H1 (cell line): ENCODE measurements at regions not wholly inside any gene's neighbourhood (a gene's known extent, or its start where the extent isn't known, plus 50 kb on each side); places are given as distances from the start of the nearest gene placed in this dataset.

Experiments
- CTCF ChIA-PET: fragments of 300-600 bp; sonication (Branson Sonifier 250); formaldehyde crosslinking; loops from one replicate; lab custom pipeline; 2021; ENCODE audit not compliant: partially characterized antibody; lab: Charles Lee
- POLR2A ChIA-PET: fragments of 300-600 bp; sonication (Branson Sonifier 250); formaldehyde crosslinking; loops from one replicate; lab custom pipeline; 2021; ENCODE audit warnings: inconsistent platforms; ENCODE audit not compliant: partially characterized antibody; lab: Charles Lee
- DNase-seq, 2 experiments: peaks; one replicate each; pipeline versions ENCODE4 v3.0.0 to v3.0.0-alpha.2; 2010 to 2022; ENCODE audit warnings: low spot score in 2 of 2, low read depth in 1 of 2, mixed read lengths in 1 of 2
- FAIRE-seq: peaks from 2 replicates; lab custom pipeline; 2011; peaks lifted over from hg19 to GRCh38; lab: Jason Lieb, UNC
- H2AFZ ChIP-seq: 2 replicates; pipeline ENCODE4 v1.8.1; 2012; ENCODE audit warnings: low read length, inconsistent platforms
- H2AK5ac ChIP-seq: 2 replicates; pipeline ENCODE4 v1.6.1; 2013; ENCODE audit warnings: low read depth, low read length
- H2BK120ac ChIP-seq: replicated peaks from 2 replicates; pipeline ENCODE3; 2013; ENCODE audit warnings: low read depth, low read length, inconsistent platforms
- H2BK12ac ChIP-seq: 2 replicates; pipeline ENCODE4 v1.6.1; 2013; ENCODE audit warnings: low read depth, low read length
- H2BK15ac ChIP-seq: 2 replicates; pipeline ENCODE4 v1.6.1; 2013; ENCODE audit warnings: low read length
- H2BK20ac ChIP-seq: 2 replicates; pipeline ENCODE4 v1.6.1; 2013; ENCODE audit warnings: low read length
- H2BK5ac ChIP-seq: 2 replicates; pipeline ENCODE4 v1.6.1; 2013; ENCODE audit warnings: low read depth, low read length
- H3K14ac ChIP-seq: 2 replicates; pipeline ENCODE4 v1.6.1; 2013; ENCODE audit warnings: inconsistent platforms; ENCODE audit not compliant: insufficient read length
- H3K18ac ChIP-seq: 2 replicates; pipeline ENCODE4 v1.6.1; 2013; ENCODE audit warnings: low read length; ENCODE audit errors: extremely low read depth
- H3K23ac ChIP-seq: 2 replicates; pipeline ENCODE4 v1.6.1; 2013; ENCODE audit warnings: inconsistent platforms; ENCODE audit not compliant: insufficient read length
- H3K23me2 ChIP-seq: 2 replicates; pipeline ENCODE4 v1.6.1; 2013; ENCODE audit warnings: low read depth, low read length
- H3K27ac ChIP-seq: 2 replicates; pipeline ENCODE4 v1.6.1; 2011; ENCODE audit warnings: low read depth, low read length, inconsistent platforms
- H3K27me3 ChIP-seq, 4 experiments: replicated peaks in 1 of 4; 1 replicate in 1 of 4; 2 replicates in 3 of 4; pipeline versions ENCODE4 v1.6.1 to v1.8.1; 2011 to 2013; ENCODE audit warnings: low read length in 3 of 4, mild to moderate bottlenecking in 3 of 4, inconsistent platforms in 2 of 4, mixed read lengths in 2 of 4, moderate library complexity in 1 of 4; ENCODE audit not compliant: control insufficient read depth in 3 of 4, insufficient read depth in 3 of 4; ENCODE audit errors: extremely low read depth in 1 of 4
- H3K36me3 ChIP-seq, 4 experiments: 2 replicates each; pipeline versions ENCODE4 v1.6.1 to v1.8.1; 2011 to 2013; ENCODE audit warnings: mild to moderate bottlenecking in 4 of 4, low read length in 3 of 4, moderate library complexity in 2 of 4, control low read depth in 1 of 4, inconsistent platforms in 1 of 4; ENCODE audit not compliant: insufficient read depth in 4 of 4, control insufficient read depth in 2 of 4
- H3K4ac ChIP-seq: replicated peaks from 2 replicates; pipeline ENCODE3; 2013; ENCODE audit warnings: low read length, low read depth, mixed read lengths, inconsistent platforms; ENCODE audit not compliant: insufficient read length
- H3K4me1 ChIP-seq, 4 experiments: replicated peaks in 1 of 4; 1 replicate in 1 of 4; 2 replicates in 3 of 4; pipeline versions ENCODE4 v1.6.1 to v1.8.1; 2011 to 2013; ENCODE audit warnings: low read length in 3 of 4, inconsistent platforms in 2 of 4, mixed read lengths in 1 of 4; ENCODE audit not compliant: insufficient read depth in 4 of 4, control insufficient read depth in 3 of 4
- H3K4me2 ChIP-seq, 2 experiments: 2 replicates each; pipeline versions ENCODE4 v1.6.1 to v1.8.1; 2011 to 2013; ENCODE audit warnings: low read depth in 2 of 2, low read length in 2 of 2, control low read depth in 1 of 2, inconsistent platforms in 1 of 2, mild to moderate bottlenecking in 1 of 2; ENCODE audit not compliant: insufficient read depth in 1 of 2
- H3K4me3 ChIP-seq, 4 experiments: fragments of 200-600, 300-600 bp in 1 of 4; sonication (generic), shearing (Covaris generic), sonication (Bioruptor Twin) in 1 of 4; 2 replicates each; pipeline versions ENCODE4 v1.5.1 to v1.8.1; 2011 to 2016; ENCODE audit warnings: low read length in 4 of 4, low read depth in 3 of 4, control low read depth in 2 of 4, inconsistent platforms in 2 of 4, mild to moderate bottlenecking in 2 of 4, mixed read lengths in 1 of 4, moderate library complexity in 1 of 4; ENCODE audit not compliant: insufficient read depth in 2 of 4; ENCODE audit errors: extremely low read depth in 1 of 4
- H3K56ac ChIP-seq: replicated peaks from 2 replicates; pipeline ENCODE3; 2013; ENCODE audit warnings: low read depth, mild to moderate bottlenecking, mixed read lengths, low read length, inconsistent platforms; ENCODE audit not compliant: insufficient read length
- H3K79me1 ChIP-seq: 2 replicates; pipeline ENCODE4 v1.6.1; 2013; ENCODE audit warnings: low read depth, low read length, control low read depth
- H3K79me2 ChIP-seq, 2 experiments: 2 replicates each; pipeline versions ENCODE4 v1.6.1 to v1.8.1; 2012 to 2013; ENCODE audit warnings: low read length in 2 of 2, mild to moderate bottlenecking in 2 of 2, inconsistent platforms in 1 of 2; ENCODE audit not compliant: insufficient read depth in 2 of 2, control insufficient read depth in 1 of 2
- H3K9ac ChIP-seq, 4 experiments: replicated peaks in 1 of 4; 1 replicate in 1 of 4; 2 replicates in 3 of 4; pipeline versions ENCODE4 v1.6.1 to v1.8.1; 2011 to 2013; ENCODE audit warnings: low read depth in 3 of 4, low read length in 3 of 4, control low read depth in 2 of 4, mild to moderate bottlenecking in 2 of 4, moderate library complexity in 2 of 4, inconsistent platforms in 1 of 4; ENCODE audit errors: extremely low read depth in 1 of 4
- H3K9me3 ChIP-seq, 2 experiments: 2 replicates each; pipeline versions ENCODE4 v1.6.1 to v1.8.1; 2012 to 2013; ENCODE audit warnings: mild to moderate bottlenecking in 2 of 2, moderate library complexity in 2 of 2, control low read depth in 1 of 2, inconsistent platforms in 1 of 2, low read depth in 1 of 2, low read length in 1 of 2, mixed read lengths in 1 of 2; ENCODE audit not compliant: insufficient read depth in 2 of 2
- H4K20me1 ChIP-seq, 2 experiments: replicated peaks in 1 of 2; 2 replicates each; pipeline versions ENCODE3 to v1.8.1; 2011 to 2013; ENCODE audit warnings: inconsistent platforms in 2 of 2, low read length in 2 of 2, mild to moderate bottlenecking in 1 of 2; ENCODE audit not compliant: insufficient read depth in 2 of 2, control insufficient read depth in 1 of 2
- H4K5ac ChIP-seq: 2 replicates; pipeline ENCODE4 v1.6.1; 2013; ENCODE audit warnings: low read length, low read depth, mixed read lengths, inconsistent platforms; ENCODE audit not compliant: insufficient read length
- H4K8ac ChIP-seq: 2 replicates; pipeline ENCODE4 v1.8.0; 2013; ENCODE audit warnings: mild to moderate bottlenecking, moderate library complexity, low read length, inconsistent platforms; ENCODE audit not compliant: insufficient read depth; ENCODE audit errors: extremely low read depth
- H4K91ac ChIP-seq: replicated peaks from 2 replicates; pipeline ENCODE3; 2013; ENCODE audit warnings: low read length, mixed read lengths, inconsistent platforms; ENCODE audit not compliant: insufficient read length
- BCL11A ChIP-seq, 2 experiments: IDR thresholded peaks; one replicate each; pipeline ENCODE4 v1.6.1; 2011; ENCODE audit warnings: low read depth in 2 of 2, low read length in 2 of 2, mild to moderate bottlenecking in 2 of 2
- CBX5 ChIP-seq: fragments of 300-800, 300-1000 bp; sonication (generic); IDR thresholded peaks from 2 replicates; pipeline ENCODE4 v1.7.1; 2016; ENCODE audit warnings: antibody characterized with exemption, low read length, low read depth
- EGR1 ChIP-seq: IDR thresholded peaks from 2 replicates; pipeline ENCODE4 v1.6.1; 2011; ENCODE audit warnings: low read depth, low read length, borderline replicate concordance
- NRF1 ChIP-seq: IDR thresholded peaks from 2 replicates; pipeline ENCODE4 v1.6.1; 2011; ENCODE audit warnings: mild to moderate bottlenecking, low read depth, low read length, improper control_type of control experiment
- PHF8 ChIP-seq: fragments of 200-600 bp; sonication (generic); conservative IDR thresholded peaks from 2 replicates; pipeline ENCODE4 v1.7.1; 2012; ENCODE audit warnings: low read depth, mild to moderate bottlenecking, inconsistent platforms, low read length, moderate library complexity
- POU5F1 ChIP-seq: IDR thresholded peaks from 2 replicates; pipeline ENCODE4 v1.6.1; 2011; ENCODE audit warnings: low read depth, mild to moderate bottlenecking, low read length, moderate library complexity
- RBBP5 ChIP-seq: IDR thresholded peaks from 2 replicates; pipeline ENCODE4 v1.7.1; 2012; ENCODE audit warnings: low read depth, mild to moderate bottlenecking, inconsistent platforms, low read length, moderate library complexity, borderline replicate concordance
- RNF2 ChIP-seq: fragments of 200-900, 300-1000 bp; sonication (generic); IDR thresholded peaks from 2 replicates; pipeline ENCODE4 v1.7.1; 2016; ENCODE audit warnings: borderline replicate concordance, low read depth, mild to moderate bottlenecking, antibody characterized with exemption, low read length; ENCODE audit not compliant: poor library complexity, severe bottlenecking; ENCODE audit errors: missing control alignments
- SAP30 ChIP-seq: fragments of 300-600 bp; sonication (generic); IDR thresholded peaks from 2 replicates; pipeline ENCODE4 v1.7.1; 2012; ENCODE audit warnings: low read length, moderate library complexity, mild to moderate bottlenecking, inconsistent platforms; ENCODE audit not compliant: insufficient read depth, insufficient replicate concordance
- SRF ChIP-seq: IDR thresholded peaks from 2 replicates; pipeline ENCODE4 v1.6.1; 2011; ENCODE audit warnings: mild to moderate bottlenecking, low read depth, low read length, moderate library complexity
- TAF7 ChIP-seq: optimal IDR thresholded peaks from 2 replicates; pipeline ENCODE3; 2011; ENCODE audit warnings: low read depth, mild to moderate bottlenecking, inconsistent platforms, low read length, moderate library complexity, borderline replicate concordance
- WGBS, 2 experiments: shearing (Covaris generic) in 1 of 2; methylation state at CpG; one replicate each; pipeline versions ENCODE4 v1.1.6 to v1.1.7; 2013 to 2015; ENCODE audit warnings: low lambda C conversion rate in 2 of 2, mixed read lengths in 2 of 2, inconsistent platforms in 1 of 2, low coverage in 1 of 2, missing lambda C conversion rate in 1 of 2; ENCODE audit not compliant: insufficient replicate concordance in 2 of 2, insufficient coverage in 1 of 2, insufficient read length in 1 of 2; ENCODE audit errors: extremely low coverage in 1 of 2, missing lambda C conversion rate in 1 of 2; 5-methylcytosine and 5-hydroxymethylcytosine counted together
- TF ChIP-seq, protein P1 (sequence below): IDR thresholded peaks from 2 replicates; pipeline ENCODE4 v1.6.1; 2011; ENCODE audit warnings: low read length, improper control_type of control experiment

GRCh38 chr3:80113331-80113730 lies 345.5 kb upstream of the ROBO1 start:
- ChIA-PET POLR2A (no interaction called here), CTCF (no interaction called here)
- no peaks in the 10 kb centered on the region for H3K36me3 ChIP-seq
- FAIRE-seq = no peak
- no peak overlapping the region for H3K4ac ChIP-seq
- H2AK5ac ChIP-seq = no peak overlapping the region
- no peak overlapping the region for H4K8ac ChIP-seq
- no peak for DNase-seq
- no peak overlapping the region for H3K4me2 ChIP-seq
- H3K27me3 ChIP-seq = no peaks in the 10 kb centered on the region
- H2BK5ac ChIP-seq = no peak overlapping the region
- no peaks in the 10 kb centered on the region for H3K23me2 ChIP-seq
- no peak overlapping the region for H4K5ac ChIP-seq
- no peak overlapping the region for H3K4me3 ChIP-seq
- no peaks in the 10 kb centered on the region for H3K79me2 ChIP-seq
- no peaks in the 10 kb centered on the region for H4K20me1 ChIP-seq
- no peak overlapping the region for H3K56ac ChIP-seq
- H4K91ac ChIP-seq = no peak overlapping the region
- H2BK20ac ChIP-seq = no peak overlapping the region
- H2BK12ac ChIP-seq = no peak overlapping the region
- no peak overlapping the region for H2AFZ ChIP-seq
- 92% methylated on average over 1 of the region's 1 CpG; no CpG with 5 or more reads in 1 of the 2 experiments for WGBS, 2 experiments
- no peaks in the 10 kb centered on the region; a peak in 1 of 4 replicates for H3K9me3 ChIP-seq
- no peak overlapping the region for H3K18ac ChIP-seq
- H2BK15ac ChIP-seq = no peak overlapping the region
- H2BK120ac ChIP-seq = no peak overlapping the region
- no peak overlapping the region for H3K27ac ChIP-seq
- H3K79me1 ChIP-seq = no peaks in the 10 kb centered on the region
- no peak overlapping the region for H3K23ac ChIP-seq
- H3K4me1 ChIP-seq = no peaks in the 10 kb centered on the region
- no peak overlapping the region for H3K9ac ChIP-seq
- no peak overlapping the region for H3K14ac ChIP-seq
- TF ChIP-seq CBX5 = no peak
- TF ChIP-seq, protein P1, sequence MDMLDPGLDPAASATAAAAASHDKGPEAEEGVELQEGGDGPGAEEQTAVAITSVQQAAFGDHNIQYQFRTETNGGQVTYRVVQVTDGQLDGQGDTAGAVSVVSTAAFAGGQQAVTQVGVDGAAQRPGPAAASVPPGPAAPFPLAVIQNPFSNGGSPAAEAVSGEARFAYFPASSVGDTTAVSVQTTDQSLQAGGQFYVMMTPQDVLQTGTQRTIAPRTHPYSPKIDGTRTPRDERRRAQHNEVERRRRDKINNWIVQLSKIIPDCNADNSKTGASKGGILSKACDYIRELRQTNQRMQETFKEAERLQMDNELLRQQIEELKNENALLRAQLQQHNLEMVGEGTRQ = no peak
- TF ChIP-seq EGR1 = no peak
- TF ChIP-seq RBBP5 = no peak
- TF ChIP-seq SRF = no peak
- TF ChIP-seq PHF8 = no peak
- TF ChIP-seq NRF1 = no peak
- TF ChIP-seq TAF7 = no peak
- no peak for TF ChIP-seq POU5F1
- TF ChIP-seq SAP30 = no peak
- no peak for TF ChIP-seq BCL11A (IDR thresholded peaks at IDR 0.05; ENCODE audit: low read depth in 2 of 2, low read length in 2 of 2)
- no peak for TF ChIP-seq RNF2
- TF ChIP-seq, all 59 proteins: peak for 0
